H9 (cell line): ENCODE measurements at regions not wholly inside any gene's neighbourhood (a gene's known extent, or its start where the extent isn't known, plus 50 kb on each side); places are given as distances from the start of the nearest gene placed in this dataset.

ENCODE experiments used
- DNase-seq: peaks from one replicate; pipeline ENCODE4 v3.0.0-alpha.2; 2017
- H2AFZ ChIP-seq: one replicate; pipeline ENCODE4 v1.6.1; 2013; ENCODE audit warnings: mild to moderate bottlenecking, low read length, control low read depth, moderate library complexity
- H2AK5ac ChIP-seq: 2 replicates; pipeline ENCODE4 v1.6.1; 2013; ENCODE audit warnings: low read length, control low read depth, mixed read lengths; ENCODE audit not compliant: insufficient read length
- H2BK120ac ChIP-seq: one replicate; pipeline ENCODE4 v1.6.1; 2013; ENCODE audit warnings: low read depth, mild to moderate bottlenecking, low read length, control low read depth, inconsistent platforms; ENCODE audit not compliant: poor library complexity, severe bottlenecking
- H2BK12ac ChIP-seq: 2 replicates; pipeline ENCODE4 v1.6.1; 2013; ENCODE audit warnings: low read length, control low read depth, mixed read lengths, low read depth; ENCODE audit not compliant: insufficient read length
- H2BK15ac ChIP-seq: 2 replicates; pipeline ENCODE4 v1.6.1; 2013; ENCODE audit warnings: low read depth, low read length, control low read depth
- H2BK20ac ChIP-seq: one replicate; pipeline ENCODE4 v1.6.1; 2013; ENCODE audit warnings: low read depth, mild to moderate bottlenecking, low read length, control low read depth, inconsistent platforms; ENCODE audit not compliant: poor library complexity, severe bottlenecking
- H2BK5ac ChIP-seq: 2 replicates; pipeline ENCODE4 v1.6.1; 2013; ENCODE audit warnings: low read length, control low read depth, mixed read lengths; ENCODE audit not compliant: insufficient read length
- H3K14ac ChIP-seq: 2 replicates; pipeline ENCODE4 v1.6.1; 2013; ENCODE audit warnings: low read length, control low read depth; ENCODE audit not compliant: insufficient read depth
- H3K18ac ChIP-seq: 2 replicates; pipeline ENCODE4 v1.6.1; 2013; ENCODE audit warnings: low read depth, mild to moderate bottlenecking, mixed read lengths, low read length, control low read depth; ENCODE audit not compliant: insufficient read length
- H3K23ac ChIP-seq: 2 replicates; pipeline ENCODE4 v1.6.1; 2013; ENCODE audit warnings: low read length, control low read depth, mixed read lengths, low read depth; ENCODE audit not compliant: insufficient read length
- H3K23me2 ChIP-seq: 2 replicates; pipeline ENCODE4 v1.6.1; 2013; ENCODE audit warnings: low read depth, mild to moderate bottlenecking, mixed read lengths, low read length, control low read depth; ENCODE audit not compliant: insufficient read length, poor library complexity, severe bottlenecking
- H3K27ac ChIP-seq: 2 replicates; pipeline ENCODE4 v1.5.1; 2013; ENCODE audit warnings: low read length, control low read depth, mixed read lengths, low read depth; ENCODE audit not compliant: insufficient read length
- H3K27me3 ChIP-seq: 2 replicates; pipeline ENCODE4 v1.6.1; 2013; ENCODE audit warnings: low read length, control low read depth, inconsistent platforms; ENCODE audit not compliant: insufficient read depth
- H3K4ac ChIP-seq: 2 replicates; pipeline ENCODE4 v1.6.1; 2013; ENCODE audit warnings: low read depth, mild to moderate bottlenecking, control low read depth, inconsistent platforms, low read length, moderate library complexity
- H3K4me1 ChIP-seq: 2 replicates; pipeline ENCODE4 v1.6.1; 2013; ENCODE audit warnings: low read length, control low read depth, inconsistent platforms; ENCODE audit not compliant: insufficient read depth
- H3K4me2 ChIP-seq: 2 replicates; pipeline ENCODE4 v1.6.1; 2013; ENCODE audit warnings: low read length, control low read depth, mixed read lengths; ENCODE audit not compliant: insufficient read length, insufficient read depth
- H3K56ac ChIP-seq: 2 replicates; pipeline ENCODE4 v1.6.1; 2013; ENCODE audit warnings: low read depth, mild to moderate bottlenecking, mixed read lengths, low read length, control low read depth; ENCODE audit not compliant: insufficient read length
- H3K79me1 ChIP-seq: 2 replicates; pipeline ENCODE4 v1.6.1; 2013; ENCODE audit warnings: low read depth, mild to moderate bottlenecking, moderate library complexity, low read length, control low read depth, inconsistent platforms; ENCODE audit not compliant: insufficient read depth, poor library complexity, severe bottlenecking
- H3K79me2 ChIP-seq: 2 replicates; pipeline ENCODE4 v1.6.1; 2013; ENCODE audit warnings: low read length, control low read depth, inconsistent platforms; ENCODE audit not compliant: insufficient read depth
- H3K9ac ChIP-seq: 2 replicates; pipeline ENCODE4 v1.6.1; 2013; ENCODE audit warnings: low read length, control low read depth, mixed read lengths; ENCODE audit not compliant: insufficient read length; ENCODE audit errors: extremely low read depth
- H3K9me3 ChIP-seq: one replicate; pipeline ENCODE4 v1.6.1; 2013; ENCODE audit warnings: low read depth, low read length, inconsistent platforms; ENCODE audit not compliant: control insufficient read depth
- H3T11ph ChIP-seq: one replicate; pipeline ENCODE4 v1.6.1; 2013; ENCODE audit warnings: mild to moderate bottlenecking, low read length, control low read depth, inconsistent platforms
- H4K20me1 ChIP-seq: one replicate; pipeline ENCODE4 v1.6.1; 2013; ENCODE audit not compliant: control insufficient read depth, insufficient read length, insufficient read depth
- H4K5ac ChIP-seq: 2 replicates; pipeline ENCODE4 v1.6.1; 2013; ENCODE audit warnings: low read depth, mild to moderate bottlenecking, mixed read lengths, low read length, control low read depth; ENCODE audit not compliant: insufficient read length
- H4K8ac ChIP-seq: replicated peaks from 2 replicates; pipeline ENCODE4 v1.6.1; 2013; ENCODE audit warnings: low read length, control low read depth, mixed read lengths, low read depth; ENCODE audit not compliant: insufficient read length
- H4K91ac ChIP-seq: 2 replicates; pipeline ENCODE4 v1.6.1; 2013; ENCODE audit warnings: low read depth, mild to moderate bottlenecking, moderate library complexity, mixed read lengths, low read length, control low read depth; ENCODE audit not compliant: insufficient read length
- H3K27ac Mint-ChIP-seq, 3 experiments: 2 replicates in 2 of 3; 3 replicates in 1 of 3; pipeline ENCODE4 v1.8.0; 2020 to 2021; ENCODE audit warnings: mixed read lengths in 3 of 3, mild to moderate bottlenecking in 1 of 3, moderate library complexity in 1 of 3
- H3K27me3 Mint-ChIP-seq: 2 replicates; pipeline ENCODE4 v1.8.0; 2021; ENCODE audit warnings: low read depth, mild to moderate bottlenecking, moderate library complexity, mixed read lengths
- H3K36me3 Mint-ChIP-seq, 3 experiments: 2 replicates in 2 of 3; 3 replicates in 1 of 3; pipeline ENCODE4 v1.8.0; 2020 to 2021; ENCODE audit warnings: low read depth in 3 of 3, mixed read lengths in 3 of 3; ENCODE audit not compliant: insufficient read depth in 1 of 3
- H3K4me1 Mint-ChIP-seq, 2 experiments: 2 replicates each; pipeline ENCODE4 v1.8.0; 2020; ENCODE audit warnings: mixed read lengths in 2 of 2
- H3K4me3 Mint-ChIP-seq, 2 experiments: 2 replicates in 1 of 2; 3 replicates in 1 of 2; pipeline ENCODE4 v1.8.0; 2020 to 2021; ENCODE audit warnings: mild to moderate bottlenecking in 2 of 2, mixed read lengths in 2 of 2, moderate library complexity in 1 of 2
- H3K9me3 Mint-ChIP-seq, 2 experiments: 2 replicates in 1 of 2; 3 replicates in 1 of 2; pipeline ENCODE4 v1.8.0; 2020; ENCODE audit warnings: mild to moderate bottlenecking in 2 of 2, mixed read lengths in 2 of 2, moderate library complexity in 1 of 2
- CTCF ChIP-seq: fragments of 200-600 bp; sonication (generic); conservative IDR thresholded peaks from 3 replicates; pipeline ENCODE4 v1.8.0; 2021; ENCODE audit warnings: antibody characterized with exemption, mild to moderate bottlenecking
- WGBS: extraction: QIAGEN DNeasy Blood & Tissue Kit; methylation state at CpG from one replicate; pipeline ENCODE4 v1.1.7; 2013; ENCODE audit warnings: missing lambda C conversion rate, low lambda C conversion rate, mixed read lengths; ENCODE audit not compliant: insufficient read length; ENCODE audit errors: extremely low coverage; 5-methylcytosine and 5-hydroxymethylcytosine counted together

- no peak overlapping the region for H2BK12ac ChIP-seq
- H2BK5ac ChIP-seq, result no peak overlapping the region
- DNase-seq, result no peak
- H4K91ac ChIP-seq, result no peak overlapping the region
- Mint-ChIP-seq H3K4me1 (no peaks in the 10 kb centered on the region), H3K9me3 (no peaks in the 10 kb centered on the region), H3K27ac (no peak overlapping the region; a peak in 1 of 7 replicates), H3K4me3 (no peak overlapping the region), H3K36me3 (no peaks in the 10 kb centered on the region; a peak in 1 of 7 replicates), H3K27me3 (no peaks in the 10 kb centered on the region)
- H3K4ac ChIP-seq, result no peak overlapping the region
- TF ChIP-seq CTCF, result no peak
- no peaks in the 10 kb centered on the region for H3K23me2 ChIP-seq
- no CpG with 5 or more reads among the region's 6 CpGs for WGBS
- H3K4me1 ChIP-seq, result no peaks in the 10 kb centered on the region
- no peak overlapping the region for H2AK5ac ChIP-seq
- H3K9ac ChIP-seq, result no peak overlapping the region
- no peak overlapping the region for H4K5ac ChIP-seq
- no peak overlapping the region for H3K27ac ChIP-seq
- no peaks in the 10 kb centered on the region for H3K9me3 ChIP-seq
- H3K79me1 ChIP-seq, result no peaks in the 10 kb centered on the region
- no peak overlapping the region for H4K8ac ChIP-seq
- no peak overlapping the region for H2BK15ac ChIP-seq
- no peak overlapping the region for H3K18ac ChIP-seq
- no peak overlapping the region for H3T11ph ChIP-seq
- H3K79me2 ChIP-seq, result no peaks in the 10 kb centered on the region
- H3K27me3 ChIP-seq, result no peaks in the 10 kb centered on the region
- H3K23ac ChIP-seq, result no peak overlapping the region
- H4K20me1 ChIP-seq, result no peaks in the 10 kb centered on the region
- H2BK20ac ChIP-seq, result no peak overlapping the region
- no peak overlapping the region for H2BK120ac ChIP-seq
- H3K4me2 ChIP-seq, result no peak overlapping the region
- H2AFZ ChIP-seq, result no peak overlapping the region
- no peak overlapping the region for H3K56ac ChIP-seq
- no peak overlapping the region for H3K14ac ChIP-seq
These were observed 357.4 kb upstream of the GULP1 start for GRCh38 chr2:187934236-187934635.
